ENCODE measurements at regions not wholly inside any gene's neighbourhood (a gene's known extent, or its start where the extent isn't known, plus 50 kb on each side); places are given as distances from the start of the nearest gene placed in this dataset.

DNA sequence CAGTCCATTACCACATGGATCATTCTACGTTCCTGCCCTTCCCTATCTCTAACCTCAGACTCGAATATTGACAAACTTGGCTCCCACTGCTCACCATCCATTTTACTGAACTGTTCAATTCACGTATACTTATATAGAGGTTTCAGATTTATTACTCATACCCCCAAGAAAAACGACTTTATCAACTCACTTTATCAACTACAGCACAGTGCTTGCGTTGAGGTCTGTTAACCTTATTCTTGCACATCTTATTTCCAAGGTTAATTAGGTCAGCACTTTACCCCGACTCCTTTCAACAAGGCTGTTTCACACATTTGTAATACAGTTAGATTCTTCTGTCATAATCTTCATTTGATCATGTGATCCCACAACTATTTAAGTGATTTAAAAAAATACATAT is 162.3 kb upstream of the AHR start:
- Histone ChIP-seq H3K27ac (ENCODE audit: low read length) (no peak overlapping the region), H3K27me3 (ENCODE audit: control insufficient read depth, insufficient read depth, low read length) (no peaks in the 10 kb centered on the region), H3K4me3 (ENCODE audit: low read length) (no peak overlapping the region), H3K9me3 (ENCODE audit: control insufficient read depth, low read depth, low read length) (peaks cover 3% of the 10 kb centered on the region), H3K4me1 (ENCODE audit: control insufficient read depth, insufficient read depth, low read length) (peaks cover 9% of the 10 kb centered on the region), H3K36me3 (ENCODE audit: control insufficient read depth, insufficient read depth, low read length) (no peaks in the 10 kb centered on the region)
- WGBS (ENCODE audit: insufficient coverage, low lambda C conversion rate): 100% methylated on average over 2 of the region's 6 CpGs
- DNase-seq: no peak

DNA sequence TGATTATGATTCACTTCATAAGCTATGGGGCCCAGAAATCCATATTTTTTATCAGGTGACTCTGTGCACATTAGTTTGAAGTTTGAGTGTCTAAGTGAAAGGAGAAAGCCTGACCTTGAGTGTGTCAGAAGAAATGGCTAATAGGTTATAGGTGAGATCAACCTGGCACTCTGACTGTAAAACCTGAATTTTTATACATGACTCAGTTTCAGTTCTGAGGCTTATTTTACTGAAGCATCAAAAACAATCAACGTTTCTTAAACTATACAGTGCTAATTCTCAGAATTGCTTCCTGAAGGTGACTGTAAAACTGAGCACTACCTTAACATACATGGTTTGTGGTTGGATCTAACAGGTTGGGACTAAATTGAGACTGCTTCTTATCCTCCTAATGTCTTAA is 159.4 kb upstream of the AHR start:
- H3K4me3 ChIP-seq (ENCODE audit: low read length): no peak overlapping the region
- peaks cover 3% of the 10 kb centered on the region for H3K4me1 ChIP-seq (ENCODE audit: control insufficient read depth, insufficient read depth, low read length)
- no peaks in the 10 kb centered on the region for H3K27me3 ChIP-seq (ENCODE audit: control insufficient read depth, insufficient read depth, low read length)
- H3K9me3 ChIP-seq (ENCODE audit: control insufficient read depth, low read depth, low read length): no peaks in the 10 kb centered on the region
- WGBS (ENCODE audit: insufficient coverage, low lambda C conversion rate): no CpG with 5 or more reads among the region's 1 CpG
- H3K27ac ChIP-seq (ENCODE audit: low read length): no peak overlapping the region
- no peak for DNase-seq
- H3K36me3 ChIP-seq (ENCODE audit: control insufficient read depth, insufficient read depth, low read length): no peaks in the 10 kb centered on the region

DNA sequence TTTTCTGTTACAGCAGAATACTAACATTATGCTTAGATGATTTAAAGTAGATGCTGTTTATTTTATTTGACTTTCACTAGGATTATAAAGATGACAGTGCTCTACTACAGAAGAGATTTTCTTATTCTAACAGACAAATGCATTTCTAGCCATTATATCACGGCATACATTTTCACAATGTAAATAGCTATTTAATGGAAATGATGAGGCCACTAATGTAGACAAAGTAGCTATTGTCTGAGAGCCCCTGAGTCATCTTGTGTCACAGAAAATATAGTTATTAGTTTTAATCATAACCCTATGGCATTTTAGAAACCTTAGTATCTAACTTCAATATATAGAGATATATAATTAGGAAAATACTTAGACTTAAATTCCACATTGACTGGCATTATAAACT is 158.0 kb upstream of the AHR start:
- no peak for DNase-seq
- H3K4me1 ChIP-seq (ENCODE audit: control insufficient read depth, insufficient read depth, low read length): peaks cover 3% of the 10 kb centered on the region
- H3K4me3 ChIP-seq (ENCODE audit: low read length): no peak overlapping the region
- H3K27ac ChIP-seq (ENCODE audit: low read length): no peak overlapping the region
- no peaks in the 10 kb centered on the region for H3K27me3 ChIP-seq (ENCODE audit: control insufficient read depth, insufficient read depth, low read length)
- no peaks in the 10 kb centered on the region for H3K36me3 ChIP-seq (ENCODE audit: control insufficient read depth, insufficient read depth, low read length)
- H3K9me3 ChIP-seq (ENCODE audit: control insufficient read depth, low read depth, low read length): no peaks in the 10 kb centered on the region
- WGBS (ENCODE audit: insufficient coverage, low lambda C conversion rate): no CpG with 5 or more reads among the region's 1 CpG

DNA sequence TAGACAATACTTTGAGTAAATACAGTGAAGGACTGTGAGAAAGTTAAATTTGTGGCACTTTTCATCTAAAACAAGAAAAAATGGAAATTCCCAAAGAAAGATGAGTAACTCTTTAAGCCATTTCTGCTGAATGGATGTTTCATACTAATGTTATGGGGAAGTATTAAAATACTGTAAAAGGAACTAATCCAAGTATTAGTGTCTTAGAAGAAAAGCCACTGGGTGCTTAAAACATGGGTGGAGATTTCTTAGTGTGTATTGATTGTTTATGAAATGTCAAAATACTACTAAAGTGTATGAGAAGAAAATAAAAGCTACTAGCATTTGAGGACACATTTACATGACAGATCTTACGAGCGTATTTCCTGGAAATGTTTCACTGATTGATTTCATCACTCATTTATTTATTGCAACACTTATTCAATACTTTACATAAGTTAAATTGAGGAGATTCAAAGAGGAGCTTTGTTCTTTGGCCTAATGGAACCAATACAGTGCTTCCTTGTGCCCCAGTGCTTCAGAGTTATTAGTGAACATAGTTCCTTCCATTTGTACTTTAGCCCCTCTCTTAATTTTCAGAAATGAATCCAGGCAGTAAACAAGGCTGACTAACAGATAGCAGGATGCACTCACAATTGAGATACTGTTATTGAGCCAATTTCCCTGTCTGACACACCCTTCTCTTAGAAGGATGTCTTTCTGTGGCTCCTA is 155.5 kb upstream of the AHR start:
- WGBS (ENCODE audit: insufficient coverage, low lambda C conversion rate): 42% methylated on average over 2 of the region's 2 CpGs
- peak; percentile 19 to 66 for DNase-seq

DNA sequence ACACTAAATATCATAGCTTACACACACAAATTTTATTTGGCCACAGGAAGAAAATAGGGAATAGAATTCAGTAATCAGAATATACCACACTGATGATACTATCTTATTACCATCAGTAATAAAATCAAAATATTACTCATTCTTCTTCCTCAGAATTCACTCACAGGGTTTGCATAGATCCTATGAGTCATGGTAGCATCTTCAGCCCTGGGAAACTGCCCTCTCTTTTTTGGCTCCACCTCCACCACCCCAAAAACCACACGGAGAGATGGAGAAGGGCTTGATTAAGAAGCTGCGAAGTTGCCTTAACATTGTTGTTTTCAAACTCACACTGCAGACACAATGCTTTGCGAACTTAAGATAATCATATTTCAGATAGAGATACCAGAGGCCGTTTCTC is 154.1 kb upstream of the AHR start:
- 40% methylated on average over 1 of the region's 4 CpGs for WGBS (ENCODE audit: insufficient coverage, low lambda C conversion rate)
- no peak for DNase-seq
- no peak overlapping the region for H3K27ac ChIP-seq (ENCODE audit: low read length)
- no peaks in the 10 kb centered on the region for H3K27me3 ChIP-seq (ENCODE audit: control insufficient read depth, insufficient read depth, low read length)
- H3K4me3 ChIP-seq (ENCODE audit: low read length): no peak overlapping the region
- H3K9me3 ChIP-seq (ENCODE audit: control insufficient read depth, low read depth, low read length): no peaks in the 10 kb centered on the region
- no peaks in the 10 kb centered on the region for H3K36me3 ChIP-seq (ENCODE audit: control insufficient read depth, insufficient read depth, low read length)
- peaks cover 3% of the 10 kb centered on the region for H3K4me1 ChIP-seq (ENCODE audit: control insufficient read depth, insufficient read depth, low read length)

More for the DNA sequence above, 155.5 kb upstream of the AHR start:
- Histone ChIP-seq H3K4me3 (ENCODE audit: low read length) (no peak overlapping the region), H3K27ac (ENCODE audit: low read length) (no peak overlapping the region), H3K27me3 (ENCODE audit: control insufficient read depth, insufficient read depth, low read length) (no peaks in the 10 kb centered on the region), H3K4me1 (ENCODE audit: control insufficient read depth, insufficient read depth, low read length) (peaks cover 3% of the 10 kb centered on the region), H3K36me3 (ENCODE audit: control insufficient read depth, insufficient read depth, low read length) (no peaks in the 10 kb centered on the region), H3K9me3 (ENCODE audit: control insufficient read depth, low read depth, low read length) (no peaks in the 10 kb centered on the region)

DNA sequence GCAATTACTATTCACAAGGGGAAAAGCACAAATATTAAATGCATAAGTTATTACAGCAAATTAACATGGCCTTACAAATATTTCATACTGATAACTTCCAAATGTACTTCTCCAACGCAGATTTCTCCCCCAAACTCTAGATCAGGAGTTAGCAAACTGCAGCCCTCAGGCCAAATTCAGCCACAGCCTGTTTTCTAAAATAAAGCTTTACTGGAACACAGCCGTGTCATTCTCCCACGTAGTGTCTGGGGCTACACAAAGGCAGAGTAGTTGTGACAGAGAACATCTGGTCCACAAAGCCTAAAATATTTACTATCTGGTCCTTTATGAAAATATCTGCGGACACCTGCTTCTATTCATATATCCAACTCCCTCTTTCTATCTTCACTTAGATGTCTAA is 151.8 kb upstream of the AHR start:
- Histone ChIP-seq H3K36me3 (ENCODE audit: control insufficient read depth, insufficient read depth, low read length) (no peaks in the 10 kb centered on the region), H3K4me3 (ENCODE audit: low read length) (no peak overlapping the region), H3K9me3 (ENCODE audit: control insufficient read depth, low read depth, low read length) (no peaks in the 10 kb centered on the region), H3K27me3 (ENCODE audit: control insufficient read depth, insufficient read depth, low read length) (no peaks in the 10 kb centered on the region), H3K4me1 (ENCODE audit: control insufficient read depth, insufficient read depth, low read length) (peaks cover 3% of the 10 kb centered on the region), H3K27ac (ENCODE audit: low read length) (no peak overlapping the region)
- no CpG with 5 or more reads among the region's 4 CpGs for WGBS (ENCODE audit: insufficient coverage, low lambda C conversion rate)
- no peak for DNase-seq

DNA sequence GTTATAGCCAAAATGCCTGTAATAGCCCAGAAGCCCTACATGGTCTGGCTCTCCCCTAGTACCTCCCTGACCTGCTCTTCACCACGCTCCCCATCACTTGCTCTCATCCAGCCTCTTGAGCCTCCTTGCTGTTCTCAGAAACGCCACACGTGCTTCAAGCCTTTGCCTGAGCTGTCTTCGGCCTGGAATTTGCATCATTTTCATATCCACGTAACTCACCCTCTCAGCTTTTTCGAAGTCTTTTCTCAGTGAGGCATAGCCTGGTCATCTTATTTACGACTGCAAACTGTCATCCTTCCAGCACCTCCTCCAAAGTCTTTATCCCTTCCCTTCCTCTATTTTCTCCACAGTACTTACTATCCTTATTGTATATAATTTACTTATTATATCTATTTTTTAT is 151.0 kb upstream of the AHR start:
- H3K27ac ChIP-seq (ENCODE audit: low read length): no peak overlapping the region
- no peaks in the 10 kb centered on the region for H3K36me3 ChIP-seq (ENCODE audit: control insufficient read depth, insufficient read depth, low read length)
- DNase-seq: no peak
- H3K4me3 ChIP-seq (ENCODE audit: low read length): no peak overlapping the region
- H3K9me3 ChIP-seq (ENCODE audit: control insufficient read depth, low read depth, low read length): no peaks in the 10 kb centered on the region
- 97% methylated on average over 3 of the region's 7 CpGs for WGBS (ENCODE audit: insufficient coverage, low lambda C conversion rate)
- H3K4me1 ChIP-seq (ENCODE audit: control insufficient read depth, insufficient read depth, low read length): peaks cover 3% of the 10 kb centered on the region
- no peaks in the 10 kb centered on the region for H3K27me3 ChIP-seq (ENCODE audit: control insufficient read depth, insufficient read depth, low read length)

DNA sequence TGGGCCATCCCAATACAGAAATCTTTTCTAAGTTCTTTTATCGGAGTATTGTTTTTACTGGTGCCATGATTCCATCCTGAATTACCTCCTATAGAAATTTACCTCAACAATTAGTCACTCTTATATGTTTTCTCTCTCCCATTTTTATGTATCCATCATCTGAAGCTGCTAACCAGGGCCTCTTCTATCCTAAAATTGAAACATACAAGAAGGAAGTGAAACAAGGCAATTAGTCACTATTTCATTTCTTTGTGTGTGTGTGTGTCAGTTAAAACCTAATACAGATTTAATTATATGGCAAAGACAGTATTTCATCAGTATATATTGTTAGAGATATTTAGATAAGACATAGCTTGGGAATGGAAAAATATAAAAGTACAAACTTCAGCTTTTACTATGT is 148.4 kb upstream of the AHR start:
- Histone ChIP-seq H3K27ac (ENCODE audit: low read length) (no peak overlapping the region), H3K4me1 (ENCODE audit: control insufficient read depth, insufficient read depth, low read length) (no peaks in the 10 kb centered on the region), H3K36me3 (ENCODE audit: control insufficient read depth, insufficient read depth, low read length) (no peaks in the 10 kb centered on the region), H3K9me3 (ENCODE audit: control insufficient read depth, low read depth, low read length) (no peaks in the 10 kb centered on the region), H3K27me3 (ENCODE audit: control insufficient read depth, insufficient read depth, low read length) (no peaks in the 10 kb centered on the region), H3K4me3 (ENCODE audit: low read length) (no peak overlapping the region)
- no peak for DNase-seq
- 90% methylated on average over 1 of the region's 1 CpG for WGBS (ENCODE audit: insufficient coverage, low lambda C conversion rate)

DNA sequence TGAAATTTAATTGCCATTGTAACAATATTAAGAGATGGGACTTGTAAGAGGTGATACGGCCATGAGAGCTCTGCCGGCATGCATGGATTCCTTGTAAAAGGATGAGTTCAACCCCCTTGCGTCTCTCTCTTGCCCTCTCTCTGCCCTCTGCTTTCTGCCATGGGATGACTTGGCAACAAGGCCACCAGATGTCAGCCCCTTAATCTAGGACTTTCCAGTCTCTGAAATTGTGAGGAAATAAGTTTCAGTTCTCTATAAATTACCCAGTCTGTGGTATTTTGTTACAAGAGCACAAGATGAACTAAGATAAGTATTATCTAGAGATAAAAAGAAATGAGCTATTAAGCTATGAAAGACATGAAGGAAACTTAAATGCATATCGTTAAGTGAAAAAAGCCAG is 145.7 kb upstream of the AHR start:
- no peak for DNase-seq
- Histone ChIP-seq H3K27ac (ENCODE audit: low read length) (no peak overlapping the region), H3K9me3 (ENCODE audit: control insufficient read depth, low read depth, low read length) (no peaks in the 10 kb centered on the region), H3K4me3 (ENCODE audit: low read length) (no peak overlapping the region), H3K36me3 (ENCODE audit: control insufficient read depth, insufficient read depth, low read length) (no peaks in the 10 kb centered on the region), H3K4me1 (ENCODE audit: control insufficient read depth, insufficient read depth, low read length) (no peaks in the 10 kb centered on the region), H3K27me3 (ENCODE audit: control insufficient read depth, insufficient read depth, low read length) (no peaks in the 10 kb centered on the region)
- WGBS (ENCODE audit: insufficient coverage, low lambda C conversion rate): 100% methylated on average over 1 of the region's 4 CpGs

DNA sequence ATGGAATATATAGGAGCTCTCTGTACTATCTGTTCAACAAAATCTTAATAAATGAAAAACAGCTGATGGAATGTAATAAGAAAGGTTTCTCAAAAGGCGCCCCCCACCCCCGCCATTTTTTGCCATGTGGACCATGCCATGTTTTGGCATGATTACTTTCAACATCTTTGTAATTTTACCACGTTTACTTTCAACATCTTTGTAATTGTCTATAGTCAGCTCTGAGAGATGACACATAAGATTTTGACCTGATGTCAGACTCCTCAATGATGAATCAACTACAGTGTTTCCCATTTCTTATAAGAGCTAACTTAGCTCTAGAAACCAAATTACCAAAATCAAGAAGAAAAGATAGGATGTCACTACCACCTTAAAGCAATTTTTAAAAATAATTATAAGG is 144.9 kb upstream of the AHR start:
- no peak for DNase-seq
- WGBS (ENCODE audit: insufficient coverage, low lambda C conversion rate): 92% methylated on average over 2 of the region's 3 CpGs
- H3K4me3 ChIP-seq (ENCODE audit: low read length): no peak overlapping the region
- no peaks in the 10 kb centered on the region for H3K9me3 ChIP-seq (ENCODE audit: control insufficient read depth, low read depth, low read length)
- H3K36me3 ChIP-seq (ENCODE audit: control insufficient read depth, insufficient read depth, low read length): no peaks in the 10 kb centered on the region
- no peaks in the 10 kb centered on the region for H3K27me3 ChIP-seq (ENCODE audit: control insufficient read depth, insufficient read depth, low read length)
- H3K27ac ChIP-seq (ENCODE audit: low read length): no peak overlapping the region
- no peaks in the 10 kb centered on the region for H3K4me1 ChIP-seq (ENCODE audit: control insufficient read depth, insufficient read depth, low read length)

DNA sequence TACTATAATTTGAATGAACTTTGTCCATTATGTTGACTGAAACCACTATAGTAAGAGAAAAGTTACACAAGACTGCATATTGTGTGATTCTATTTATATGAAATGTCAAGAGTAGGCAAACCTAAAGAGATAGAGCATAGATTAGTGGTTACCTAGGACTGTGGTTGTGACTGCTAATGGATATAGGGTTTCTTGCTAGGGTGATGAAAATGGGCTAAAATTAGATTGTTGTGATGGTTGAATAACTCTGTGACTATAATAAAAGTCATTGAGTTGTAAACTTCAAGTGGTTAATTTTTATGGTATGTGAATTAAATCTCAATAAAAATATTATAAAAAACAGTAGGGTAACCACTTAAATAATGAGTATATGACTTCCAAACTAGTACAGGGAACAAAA is 142.9 kb upstream of the AHR start:
- no peaks in the 10 kb centered on the region for H3K36me3 ChIP-seq (ENCODE audit: control insufficient read depth, insufficient read depth, low read length)

More for the DNA sequence above, 142.9 kb upstream of the AHR start:
- Histone ChIP-seq H3K27me3 (ENCODE audit: control insufficient read depth, insufficient read depth, low read length) (no peaks in the 10 kb centered on the region), H3K4me3 (ENCODE audit: low read length) (no peak overlapping the region), H3K27ac (ENCODE audit: low read length) (no peak overlapping the region), H3K4me1 (ENCODE audit: control insufficient read depth, insufficient read depth, low read length) (no peaks in the 10 kb centered on the region), H3K9me3 (ENCODE audit: control insufficient read depth, low read depth, low read length) (no peaks in the 10 kb centered on the region)
- no peak for DNase-seq

All from large intestine (tissue), 3 donors.